H9 (cell line): ENCODE measurements at regions not wholly inside any gene's neighbourhood (a gene's known extent, or its start where the extent isn't known, plus 50 kb on each side); places are given as distances from the start of the nearest gene placed in this dataset.

Experiments used
- DNase-seq: peaks from one replicate; pipeline ENCODE4 v3.0.0-alpha.2; 2017
- H2AFZ ChIP-seq: one replicate; pipeline ENCODE4 v1.6.1; 2013; ENCODE audit warnings: mild to moderate bottlenecking, low read length, control low read depth, moderate library complexity
- H2AK5ac ChIP-seq: 2 replicates; pipeline ENCODE4 v1.6.1; 2013; ENCODE audit warnings: low read length, control low read depth, mixed read lengths; ENCODE audit not compliant: insufficient read length
- H2BK120ac ChIP-seq: one replicate; pipeline ENCODE4 v1.6.1; 2013; ENCODE audit warnings: low read depth, mild to moderate bottlenecking, low read length, control low read depth, inconsistent platforms; ENCODE audit not compliant: poor library complexity, severe bottlenecking
- H2BK12ac ChIP-seq: 2 replicates; pipeline ENCODE4 v1.6.1; 2013; ENCODE audit warnings: low read length, control low read depth, mixed read lengths, low read depth; ENCODE audit not compliant: insufficient read length
- H2BK15ac ChIP-seq: 2 replicates; pipeline ENCODE4 v1.6.1; 2013; ENCODE audit warnings: low read depth, low read length, control low read depth
- H2BK20ac ChIP-seq: one replicate; pipeline ENCODE4 v1.6.1; 2013; ENCODE audit warnings: low read depth, mild to moderate bottlenecking, low read length, control low read depth, inconsistent platforms; ENCODE audit not compliant: poor library complexity, severe bottlenecking
- H2BK5ac ChIP-seq: 2 replicates; pipeline ENCODE4 v1.6.1; 2013; ENCODE audit warnings: low read length, control low read depth, mixed read lengths; ENCODE audit not compliant: insufficient read length
- H3K14ac ChIP-seq: 2 replicates; pipeline ENCODE4 v1.6.1; 2013; ENCODE audit warnings: low read length, control low read depth; ENCODE audit not compliant: insufficient read depth
- H3K18ac ChIP-seq: 2 replicates; pipeline ENCODE4 v1.6.1; 2013; ENCODE audit warnings: low read depth, mild to moderate bottlenecking, mixed read lengths, low read length, control low read depth; ENCODE audit not compliant: insufficient read length
- H3K23ac ChIP-seq: 2 replicates; pipeline ENCODE4 v1.6.1; 2013; ENCODE audit warnings: low read length, control low read depth, mixed read lengths, low read depth; ENCODE audit not compliant: insufficient read length
- H3K23me2 ChIP-seq: 2 replicates; pipeline ENCODE4 v1.6.1; 2013; ENCODE audit warnings: low read depth, mild to moderate bottlenecking, mixed read lengths, low read length, control low read depth; ENCODE audit not compliant: insufficient read length, poor library complexity, severe bottlenecking
- H3K27ac ChIP-seq: 2 replicates; pipeline ENCODE4 v1.5.1; 2013; ENCODE audit warnings: low read length, control low read depth, mixed read lengths, low read depth; ENCODE audit not compliant: insufficient read length
- H3K27me3 ChIP-seq: 2 replicates; pipeline ENCODE4 v1.6.1; 2013; ENCODE audit warnings: low read length, control low read depth, inconsistent platforms; ENCODE audit not compliant: insufficient read depth
- H3K4ac ChIP-seq: 2 replicates; pipeline ENCODE4 v1.6.1; 2013; ENCODE audit warnings: low read depth, mild to moderate bottlenecking, control low read depth, inconsistent platforms, low read length, moderate library complexity
- H3K4me1 ChIP-seq: 2 replicates; pipeline ENCODE4 v1.6.1; 2013; ENCODE audit warnings: low read length, control low read depth, inconsistent platforms; ENCODE audit not compliant: insufficient read depth
- H3K4me2 ChIP-seq: 2 replicates; pipeline ENCODE4 v1.6.1; 2013; ENCODE audit warnings: low read length, control low read depth, mixed read lengths; ENCODE audit not compliant: insufficient read length, insufficient read depth
- H3K56ac ChIP-seq: 2 replicates; pipeline ENCODE4 v1.6.1; 2013; ENCODE audit warnings: low read depth, mild to moderate bottlenecking, mixed read lengths, low read length, control low read depth; ENCODE audit not compliant: insufficient read length
- H3K79me1 ChIP-seq: 2 replicates; pipeline ENCODE4 v1.6.1; 2013; ENCODE audit warnings: low read depth, mild to moderate bottlenecking, moderate library complexity, low read length, control low read depth, inconsistent platforms; ENCODE audit not compliant: insufficient read depth, poor library complexity, severe bottlenecking
- H3K79me2 ChIP-seq: 2 replicates; pipeline ENCODE4 v1.6.1; 2013; ENCODE audit warnings: low read length, control low read depth, inconsistent platforms; ENCODE audit not compliant: insufficient read depth
- H3K9ac ChIP-seq: 2 replicates; pipeline ENCODE4 v1.6.1; 2013; ENCODE audit warnings: low read length, control low read depth, mixed read lengths; ENCODE audit not compliant: insufficient read length; ENCODE audit errors: extremely low read depth
- H3K9me3 ChIP-seq: one replicate; pipeline ENCODE4 v1.6.1; 2013; ENCODE audit warnings: low read depth, low read length, inconsistent platforms; ENCODE audit not compliant: control insufficient read depth
- H3T11ph ChIP-seq: one replicate; pipeline ENCODE4 v1.6.1; 2013; ENCODE audit warnings: mild to moderate bottlenecking, low read length, control low read depth, inconsistent platforms
- H4K20me1 ChIP-seq: one replicate; pipeline ENCODE4 v1.6.1; 2013; ENCODE audit not compliant: control insufficient read depth, insufficient read length, insufficient read depth
- H4K5ac ChIP-seq: 2 replicates; pipeline ENCODE4 v1.6.1; 2013; ENCODE audit warnings: low read depth, mild to moderate bottlenecking, mixed read lengths, low read length, control low read depth; ENCODE audit not compliant: insufficient read length
- H4K8ac ChIP-seq: replicated peaks from 2 replicates; pipeline ENCODE4 v1.6.1; 2013; ENCODE audit warnings: low read length, control low read depth, mixed read lengths, low read depth; ENCODE audit not compliant: insufficient read length
- H4K91ac ChIP-seq: 2 replicates; pipeline ENCODE4 v1.6.1; 2013; ENCODE audit warnings: low read depth, mild to moderate bottlenecking, moderate library complexity, mixed read lengths, low read length, control low read depth; ENCODE audit not compliant: insufficient read length
- H3K27ac Mint-ChIP-seq, 3 experiments: 2 replicates in 2 of 3; 3 replicates in 1 of 3; pipeline ENCODE4 v1.8.0; 2020 to 2021; ENCODE audit warnings: mixed read lengths in 3 of 3, mild to moderate bottlenecking in 1 of 3, moderate library complexity in 1 of 3
- H3K27me3 Mint-ChIP-seq: 2 replicates; pipeline ENCODE4 v1.8.0; 2021; ENCODE audit warnings: low read depth, mild to moderate bottlenecking, moderate library complexity, mixed read lengths
- H3K36me3 Mint-ChIP-seq, 3 experiments: 2 replicates in 2 of 3; 3 replicates in 1 of 3; pipeline ENCODE4 v1.8.0; 2020 to 2021; ENCODE audit warnings: low read depth in 3 of 3, mixed read lengths in 3 of 3; ENCODE audit not compliant: insufficient read depth in 1 of 3
- H3K4me1 Mint-ChIP-seq, 2 experiments: 2 replicates each; pipeline ENCODE4 v1.8.0; 2020; ENCODE audit warnings: mixed read lengths in 2 of 2
- H3K4me3 Mint-ChIP-seq, 2 experiments: 2 replicates in 1 of 2; 3 replicates in 1 of 2; pipeline ENCODE4 v1.8.0; 2020 to 2021; ENCODE audit warnings: mild to moderate bottlenecking in 2 of 2, mixed read lengths in 2 of 2, moderate library complexity in 1 of 2
- H3K9me3 Mint-ChIP-seq, 2 experiments: 2 replicates in 1 of 2; 3 replicates in 1 of 2; pipeline ENCODE4 v1.8.0; 2020; ENCODE audit warnings: mild to moderate bottlenecking in 2 of 2, mixed read lengths in 2 of 2, moderate library complexity in 1 of 2
- CTCF ChIP-seq: fragments of 200-600 bp; sonication (generic); conservative IDR thresholded peaks from 3 replicates; pipeline ENCODE4 v1.8.0; 2021; ENCODE audit warnings: antibody characterized with exemption, mild to moderate bottlenecking
- WGBS: extraction: QIAGEN DNeasy Blood & Tissue Kit; methylation state at CpG from one replicate; pipeline ENCODE4 v1.1.7; 2013; ENCODE audit warnings: missing lambda C conversion rate, low lambda C conversion rate, mixed read lengths; ENCODE audit not compliant: insufficient read length; ENCODE audit errors: extremely low coverage; 5-methylcytosine and 5-hydroxymethylcytosine counted together

DNA sequence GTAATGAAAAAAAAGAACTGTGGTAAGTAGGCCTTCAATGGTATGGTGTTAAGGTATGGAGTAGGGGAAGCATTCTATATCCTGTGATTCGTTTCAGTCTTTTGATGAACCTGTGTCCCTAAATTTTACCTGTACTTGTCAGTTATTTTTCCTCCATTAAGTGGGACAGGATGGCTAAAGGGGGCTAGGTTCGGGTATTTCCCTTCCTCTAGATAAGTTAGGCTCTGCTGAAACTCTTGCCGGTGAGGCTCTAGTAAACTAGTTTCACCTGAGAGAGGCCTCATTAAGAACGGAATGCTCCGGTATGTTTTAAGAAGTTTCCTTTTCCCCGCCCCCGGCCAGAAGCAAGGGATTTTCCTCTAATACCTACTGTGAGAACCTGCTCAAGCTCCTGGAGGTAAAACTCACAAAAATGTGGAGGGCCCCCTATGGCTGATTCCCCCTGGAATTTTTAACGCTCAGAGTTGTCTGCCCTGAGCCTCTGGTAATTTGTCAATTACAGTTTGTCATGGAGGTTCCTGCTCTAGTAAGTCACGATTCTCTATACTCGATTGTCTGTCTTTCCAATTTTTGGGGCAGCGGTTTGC lies 87.7 kb downstream of the MACIR start:
- H2AK5ac ChIP-seq, result peak overlapping the region; percentile 50
- no peak overlapping the region for H3K9ac ChIP-seq
- no peaks in the 10 kb centered on the region for H3K36me3 Mint-ChIP-seq
- H4K8ac ChIP-seq, result no peak overlapping the region
- H2BK120ac ChIP-seq, result no peak overlapping the region
- H3K79me1 ChIP-seq, result no peaks in the 10 kb centered on the region
- no peak for TF ChIP-seq CTCF
- no peak overlapping the region for H2BK5ac ChIP-seq
- H3K9me3 ChIP-seq, result no peaks in the 10 kb centered on the region
- no peak overlapping the region for H4K91ac ChIP-seq
- no peaks in the 10 kb centered on the region for H3K27me3 Mint-ChIP-seq
- peak; percentile 70 for DNase-seq
- no peaks in the 10 kb centered on the region for H3K79me2 ChIP-seq
- no peak overlapping the region for H3K56ac ChIP-seq
- no peak overlapping the region for H4K5ac ChIP-seq
- peak overlapping the region; percentile 48 for H3K18ac ChIP-seq
- no peaks in the 10 kb centered on the region; the same call in 1 of the 2 replicates for H3K4me1 ChIP-seq
- H3K4ac ChIP-seq, result no peak overlapping the region
- no peaks in the 10 kb centered on the region for H3K27me3 ChIP-seq
- H3K4me1 Mint-ChIP-seq, result 0 out of 4 replicates have a peak, but pooled peaks cover 3 to 4% of the 10 kb centered on the region in 2 experiments
- H3K27ac Mint-ChIP-seq, result no peak overlapping the region
- H2BK12ac ChIP-seq, result no peak overlapping the region
- no peak overlapping the region for H2BK15ac ChIP-seq
- H3K4me3 Mint-ChIP-seq, result no peak overlapping the region
- no peak overlapping the region for H3K23ac ChIP-seq
- peak overlapping the region; percentile 6 for H3T11ph ChIP-seq
- peaks cover 5% of the 10 kb centered on the region in 2 experiments; a peak in 2 of 5 replicates for H3K9me3 Mint-ChIP-seq
- H3K27ac ChIP-seq, result no peak overlapping the region
- H3K23me2 ChIP-seq, result no peaks in the 10 kb centered on the region
- H2BK20ac ChIP-seq, result no peak overlapping the region
- H2AFZ ChIP-seq, result peak overlapping the region; percentile 89
- WGBS, result no CpG with 5 or more reads among the region's 11 CpGs
- H4K20me1 ChIP-seq, result no peaks in the 10 kb centered on the region
- H3K14ac ChIP-seq, result no peak overlapping the region; the same call in 1 of the 2 replicates
- H3K4me2 ChIP-seq, result no peak overlapping the region
